IPS-20b (cell line): ENCODE measurements at regions not wholly inside any gene's neighbourhood (a gene's known extent, or its start where the extent isn't known, plus 50 kb on each side); places are given as distances from the start of the nearest gene placed in this dataset.
"Not testable (repeated sequence)": the region's sequence is repeated elsewhere in the genome, so short reads cannot be mapped to it uniquely, and the experiment has no call there.

Experiments
- H3K27ac ChIP-seq: one replicate; pipeline ENCODE4 v1.5.1; 2013; ENCODE audit warnings: low read length
- H3K27me3 ChIP-seq: 2 replicates; pipeline ENCODE4 v1.6.1; 2013; ENCODE audit warnings: mild to moderate bottlenecking, low read length, inconsistent platforms; ENCODE audit not compliant: insufficient read depth
- H3K36me3 ChIP-seq: 2 replicates; pipeline ENCODE4 v1.6.1; 2013; ENCODE audit warnings: low read depth, mild to moderate bottlenecking, inconsistent platforms, low read length, moderate library complexity; ENCODE audit not compliant: insufficient read depth
- H3K4me1 ChIP-seq: 2 replicates; pipeline ENCODE4 v1.6.1; 2013; ENCODE audit warnings: mild to moderate bottlenecking, control low read depth, inconsistent platforms, low read length, moderate library complexity; ENCODE audit not compliant: insufficient read depth
- H3K4me3 ChIP-seq: 2 replicates; pipeline ENCODE4 v1.5.1; 2013; ENCODE audit warnings: mild to moderate bottlenecking, low read length, inconsistent platforms
- H3K9ac ChIP-seq: 2 replicates; pipeline ENCODE4 v1.6.1; 2013; ENCODE audit warnings: low read depth, mild to moderate bottlenecking, inconsistent platforms, low read length, moderate library complexity
- H3K9me3 ChIP-seq: 2 replicates; pipeline ENCODE4 v1.6.1; 2013; ENCODE audit warnings: mild to moderate bottlenecking, low read depth, low read length, inconsistent platforms; ENCODE audit not compliant: insufficient read depth

- no peak overlapping the region for H3K9ac ChIP-seq
- no peak overlapping the region for H3K27ac ChIP-seq
- no peak overlapping the region for H3K4me3 ChIP-seq
- H3K4me1 ChIP-seq: no peaks in the 10 kb centered on the region
- H3K9me3 ChIP-seq: no peaks in the 10 kb centered on the region
- no peaks in the 10 kb centered on the region for H3K36me3 ChIP-seq
- no peaks in the 10 kb centered on the region for H3K27me3 ChIP-seq
Measured at GRCh38 chr11:46223252-46223513, 54.3 kb upstream of the CREB3L1 start.

- no peak overlapping the region for H3K27ac ChIP-seq
- H3K36me3 ChIP-seq: no peaks in the 10 kb centered on the region
- H3K27me3 ChIP-seq: no peaks in the 10 kb centered on the region
- H3K9ac ChIP-seq: no peak overlapping the region
- no peaks in the 10 kb centered on the region for H3K4me1 ChIP-seq
- H3K4me3 ChIP-seq: no peak overlapping the region
- no peaks in the 10 kb centered on the region for H3K9me3 ChIP-seq
Measured at GRCh38 chr11:46222490-46223251, 54.8 kb upstream of the CREB3L1 start.

GRCh38 chr11:46220313-46220712 is 57.1 kb upstream of the CREB3L1 start:
- Histone ChIP-seq H3K9me3 (no peaks in the 10 kb centered on the region), H3K9ac (no peak overlapping the region), H3K4me3 (no peak overlapping the region), H3K27me3 (no peaks in the 10 kb centered on the region), H3K4me1 (no peaks in the 10 kb centered on the region), H3K27ac (no peak overlapping the region), H3K36me3 (no peaks in the 10 kb centered on the region)

GRCh38 chr11:46216765-46217089 is 60.7 kb upstream of the CREB3L1 start:
- Histone ChIP-seq H3K4me3 (no peak overlapping the region), H3K9me3 (no peaks in the 10 kb centered on the region), H3K27me3 (no peaks in the 10 kb centered on the region), H3K9ac (no peak overlapping the region), H3K27ac (no peak overlapping the region), H3K4me1 (no peaks in the 10 kb centered on the region), H3K36me3 (no peaks in the 10 kb centered on the region)

- Histone ChIP-seq H3K27ac (no peak overlapping the region), H3K9ac (no peak overlapping the region), H3K36me3 (no peaks in the 10 kb centered on the region), H3K9me3 (no peaks in the 10 kb centered on the region), H3K4me3 (no peak overlapping the region), H3K27me3 (no peaks in the 10 kb centered on the region), H3K4me1 (no peaks in the 10 kb centered on the region)
Measured at GRCh38 chr11:46216019-46216764, 61.3 kb upstream of the CREB3L1 start.

- H3K9ac ChIP-seq: no peak overlapping the region
- H3K4me3 ChIP-seq: no peak overlapping the region
- H3K36me3 ChIP-seq: no peaks in the 10 kb centered on the region
- H3K27me3 ChIP-seq: no peaks in the 10 kb centered on the region
- no peaks in the 10 kb centered on the region for H3K4me1 ChIP-seq
- no peak overlapping the region for H3K27ac ChIP-seq
- no peaks in the 10 kb centered on the region for H3K9me3 ChIP-seq
Measured at GRCh38 chr11:46215208-46215931, 62.1 kb upstream of the CREB3L1 start.

GRCh38 chr11:46212720-46213119 is 64.7 kb upstream of the CREB3L1 start:
- Histone ChIP-seq H3K27me3 (no peaks in the 10 kb centered on the region), H3K27ac (no peak overlapping the region), H3K36me3 (no peaks in the 10 kb centered on the region), H3K4me1 (no peaks in the 10 kb centered on the region), H3K9me3 (no peaks in the 10 kb centered on the region), H3K4me3 (no peak overlapping the region), H3K9ac (no peak overlapping the region)

GRCh38 chr11:46210856-46211255 is 66.6 kb upstream of the CREB3L1 start:
- no peaks in the 10 kb centered on the region for H3K27me3 ChIP-seq
- H3K27ac ChIP-seq: no peak overlapping the region

GRCh38 chr11:46210133-46210636 is 67.3 kb upstream of the CREB3L1 start:
- Histone ChIP-seq H3K36me3 (no peaks in the 10 kb centered on the region), H3K9ac (no peak overlapping the region), H3K4me3 (no peak overlapping the region), H3K27ac (no peak overlapping the region), H3K4me1 (no peaks in the 10 kb centered on the region), H3K9me3 (no peaks in the 10 kb centered on the region), H3K27me3 (no peaks in the 10 kb centered on the region)

More at GRCh38 chr11:46210856-46211255, 66.6 kb upstream of the CREB3L1 start:
- Histone ChIP-seq H3K9me3 (no peaks in the 10 kb centered on the region), H3K4me1 (no peaks in the 10 kb centered on the region), H3K9ac (no peak overlapping the region), H3K36me3 (no peaks in the 10 kb centered on the region), H3K4me3 (no peak overlapping the region)

GRCh38 chr11:46209624-46210023 is 67.8 kb upstream of the CREB3L1 start:
- not testable (repeated sequence) for H3K9ac ChIP-seq, H3K4me1 ChIP-seq, H3K9me3 ChIP-seq, H3K4me3 ChIP-seq, H3K27ac ChIP-seq, H3K27me3 ChIP-seq, H3K36me3 ChIP-seq

- Histone ChIP-seq H3K9me3 (no peaks in the 10 kb centered on the region), H3K4me3 (no peak overlapping the region), H3K36me3 (no peaks in the 10 kb centered on the region), H3K27ac (no peak overlapping the region), H3K9ac (no peak overlapping the region), H3K27me3 (no peaks in the 10 kb centered on the region), H3K4me1 (0 out of 2 replicates have a peak, but pooled peaks cover 3% of the 10 kb centered on the region)
Measured at GRCh38 chr11:46208803-46209202, 68.7 kb upstream of the CREB3L1 start.

- Histone ChIP-seq H3K4me1 (peaks cover 15% of the 10 kb centered on the region; the same call in 1 of the 2 replicates), H3K9me3 (no peaks in the 10 kb centered on the region), H3K27me3 (no peaks in the 10 kb centered on the region), H3K4me3 (no peak overlapping the region), H3K9ac (no peak overlapping the region), H3K36me3 (no peaks in the 10 kb centered on the region), H3K27ac (no peak overlapping the region)
Measured at GRCh38 chr11:46207270-46207669, 70.2 kb upstream of the CREB3L1 start.
